SK-N-SH treated with all-trans-retinoic acid at 6 μM for 48 hours (cell line): ENCODE measurements at regions not wholly inside any gene's neighbourhood (a gene's known extent, or its start where the extent isn't known, plus 50 kb on each side); places are given as distances from the start of the nearest gene placed in this dataset.

Experiments used
- ARNTL ChIP-seq: fragments of 450-650 bp; formaldehyde crosslinking; IDR thresholded peaks from 2 replicates; pipeline ENCODE4 v1.5.0; 2020; ENCODE audit warnings: low read depth, mild to moderate bottlenecking, moderate library complexity, borderline replicate concordance
- ISL1 ChIP-seq: fragments of 250-450 bp; sonication (Bioruptor Pico); IDR thresholded peaks from 2 replicates; pipeline ENCODE4 v2.1.2; 2022; ENCODE audit warnings: mild to moderate bottlenecking, moderate library complexity
- PPARA ChIP-seq: fragments of 250-450 bp; sonication (Bioruptor Pico); IDR thresholded peaks from 2 replicates; pipeline ENCODE4 v1.5.0; 2020; ENCODE audit warnings: mild to moderate bottlenecking, borderline replicate concordance
- TSHZ2 ChIP-seq: fragments of 250-450 bp; sonication (Bioruptor Pico); IDR thresholded peaks from 2 replicates; pipeline ENCODE4 v1.5.0; 2020; ENCODE audit warnings: mild to moderate bottlenecking, moderate library complexity
- ZFP30 ChIP-seq: fragments of 450-650 bp; formaldehyde crosslinking; IDR thresholded peaks from 2 replicates; pipeline ENCODE4 v1.5.0; 2022; ENCODE audit warnings: mild to moderate bottlenecking, moderate library complexity
- ZNF565 ChIP-seq: fragments of 450-650 bp; formaldehyde crosslinking; conservative IDR thresholded peaks from 2 replicates; pipeline ENCODE4 v1.5.0; 2020; ENCODE audit warnings: low read depth, mild to moderate bottlenecking, moderate library complexity
- ZNF8 ChIP-seq: fragments of 450-650 bp; formaldehyde crosslinking; IDR thresholded peaks from 2 replicates; pipeline ENCODE4 v1.5.0; 2020; ENCODE audit warnings: mild to moderate bottlenecking, moderate library complexity
- TF ChIP-seq, protein P1 (sequence below): fragments of 250-450 bp; sonication (Bioruptor Pico); IDR thresholded peaks from 2 replicates; pipeline ENCODE4 v1.8.0; 2020; ENCODE audit warnings: mild to moderate bottlenecking, moderate library complexity, borderline replicate concordance
- TF ChIP-seq, protein P2 (sequence below): fragments of 250-450 bp; sonication (Bioruptor Pico); IDR thresholded peaks from 2 replicates; pipeline ENCODE4 v1.5.1; 2020; ENCODE audit warnings: low read depth, mild to moderate bottlenecking, moderate library complexity
- TF ChIP-seq, protein P3 (sequence below): fragments of 250-450 bp; sonication (Bioruptor Pico); IDR thresholded peaks from 2 replicates; pipeline ENCODE4 v1.8.0; 2021; ENCODE audit warnings: low read depth, mild to moderate bottlenecking, moderate library complexity, borderline replicate concordance

GRCh38 chr17:13770702-13771101 is 169.0 kb upstream of the HS3ST3A1 start:
- TF ChIP-seq, protein P1, sequence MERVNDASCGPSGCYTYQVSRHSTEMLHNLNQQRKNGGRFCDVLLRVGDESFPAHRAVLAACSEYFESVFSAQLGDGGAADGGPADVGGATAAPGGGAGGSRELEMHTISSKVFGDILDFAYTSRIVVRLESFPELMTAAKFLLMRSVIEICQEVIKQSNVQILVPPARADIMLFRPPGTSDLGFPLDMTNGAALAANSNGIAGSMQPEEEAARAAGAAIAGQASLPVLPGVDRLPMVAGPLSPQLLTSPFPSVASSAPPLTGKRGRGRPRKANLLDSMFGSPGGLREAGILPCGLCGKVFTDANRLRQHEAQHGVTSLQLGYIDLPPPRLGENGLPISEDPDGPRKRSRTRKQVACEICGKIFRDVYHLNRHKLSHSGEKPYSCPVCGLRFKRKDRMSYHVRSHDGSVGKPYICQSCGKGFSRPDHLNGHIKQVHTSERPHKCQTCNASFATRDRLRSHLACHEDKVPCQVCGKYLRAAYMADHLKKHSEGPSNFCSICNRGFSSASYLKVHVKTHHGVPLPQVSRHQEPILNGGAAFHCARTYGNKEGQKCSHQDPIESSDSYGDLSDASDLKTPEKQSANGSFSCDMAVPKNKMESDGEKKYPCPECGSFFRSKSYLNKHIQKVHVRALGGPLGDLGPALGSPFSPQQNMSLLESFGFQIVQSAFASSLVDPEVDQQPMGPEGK (CRISPR knock-in tag): no peak
- TF ChIP-seq ARNTL (CRISPR knock-in tag) (no peak), TSHZ2 (CRISPR knock-in tag) (no peak), ZNF8 (CRISPR knock-in tag) (no peak), ZFP30 (CRISPR knock-in tag) (no peak), PPARA (CRISPR knock-in tag) (no peak), ZNF565 (CRISPR knock-in tag) (no peak), ISL1 (no peak)
- TF ChIP-seq, protein P2, sequence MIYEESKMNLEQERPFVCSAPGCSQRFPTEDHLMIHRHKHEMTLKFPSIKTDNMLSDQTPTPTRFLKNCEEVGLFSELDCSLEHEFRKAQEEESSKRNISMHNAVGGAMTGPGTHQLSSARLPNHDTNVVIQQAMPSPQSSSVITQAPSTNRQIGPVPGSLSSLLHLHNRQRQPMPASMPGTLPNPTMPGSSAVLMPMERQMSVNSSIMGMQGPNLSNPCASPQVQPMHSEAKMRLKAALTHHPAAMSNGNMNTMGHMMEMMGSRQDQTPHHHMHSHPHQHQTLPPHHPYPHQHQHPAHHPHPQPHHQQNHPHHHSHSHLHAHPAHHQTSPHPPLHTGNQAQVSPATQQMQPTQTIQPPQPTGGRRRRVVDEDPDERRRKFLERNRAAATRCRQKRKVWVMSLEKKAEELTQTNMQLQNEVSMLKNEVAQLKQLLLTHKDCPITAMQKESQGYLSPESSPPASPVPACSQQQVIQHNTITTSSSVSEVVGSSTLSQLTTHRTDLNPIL (CRISPR knock-in tag): no peak
- TF ChIP-seq, protein P3, sequence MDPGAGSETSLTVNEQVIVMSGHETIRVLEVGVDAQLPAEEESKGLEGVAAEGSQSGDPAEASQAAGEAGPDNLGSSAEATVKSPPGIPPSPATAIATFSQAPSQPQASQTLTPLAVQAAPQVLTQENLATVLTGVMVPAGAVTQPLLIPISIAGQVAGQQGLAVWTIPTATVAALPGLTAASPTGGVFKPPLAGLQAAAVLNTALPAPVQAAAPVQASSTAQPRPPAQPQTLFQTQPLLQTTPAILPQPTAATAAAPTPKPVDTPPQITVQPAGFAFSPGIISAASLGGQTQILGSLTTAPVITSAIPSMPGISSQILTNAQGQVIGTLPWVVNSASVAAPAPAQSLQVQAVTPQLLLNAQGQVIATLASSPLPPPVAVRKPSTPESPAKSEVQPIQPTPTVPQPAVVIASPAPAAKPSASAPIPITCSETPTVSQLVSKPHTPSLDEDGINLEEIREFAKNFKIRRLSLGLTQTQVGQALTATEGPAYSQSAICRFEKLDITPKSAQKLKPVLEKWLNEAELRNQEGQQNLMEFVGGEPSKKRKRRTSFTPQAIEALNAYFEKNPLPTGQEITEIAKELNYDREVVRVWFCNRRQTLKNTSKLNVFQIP (CRISPR knock-in tag): no peak
